Heart left ventricle (tissue), 16 donors: ENCODE measurements at regions not wholly inside any gene's neighbourhood (a gene's known extent, or its start where the extent isn't known, plus 50 kb on each side); places are given as distances from the start of the nearest gene placed in this dataset.

Experiments
- ATAC-seq, 4 donors: fragments of 200-7000 bp; cut with Tn5 transposase; one replicate each; pipeline ENCODE4 v1.9.1; 2020 to 2022; ENCODE audit warnings: moderate library complexity in 4 of 4, mild to moderate bottlenecking in 3 of 4, moderate number of reproducible peaks in 1 of 4
- DNase-seq, 5 donors: peaks; one replicate each; pipeline ENCODE4 v3.0.0-alpha.2; 2020
- H3K27ac ChIP-seq, 12 donors: fragments of 200-600 bp; sonication (generic) in 4 of 12; one replicate each; pipeline versions ENCODE4 v1.5.0 to v1.8.0; 2016 to 2022; ENCODE audit warnings: mild to moderate bottlenecking in 2 of 12
- H3K27me3 ChIP-seq, 9 donors: fragments of 200-600 bp; sonication (generic) in 2 of 9; one replicate each; pipeline versions ENCODE4 v1.5.1 to v1.8.0; 2016 to 2022; ENCODE audit warnings: mild to moderate bottlenecking in 3 of 9
- H3K36me3 ChIP-seq, 9 donors: fragments of 200-600 bp; sonication (generic) in 2 of 9; one replicate each; pipeline versions ENCODE4 v1.5.0 to v1.8.0; 2018 to 2022; ENCODE audit warnings: mild to moderate bottlenecking in 2 of 9
- H3K4me1 ChIP-seq, 12 donors: fragments of 200-600 bp; sonication (generic) in 4 of 12; one replicate each; pipeline versions ENCODE4 v1.5.0 to v1.8.0; 2016 to 2022; ENCODE audit warnings: mild to moderate bottlenecking in 3 of 12
- H3K4me3 ChIP-seq, 12 donors: fragments of 200-600 bp; sonication (generic) in 4 of 12; one replicate each; pipeline versions ENCODE4 v1.5.0 to v1.8.0; 2017 to 2022; ENCODE audit warnings: mild to moderate bottlenecking in 9 of 12, moderate library complexity in 4 of 12
- H3K9me3 ChIP-seq, 12 donors: fragments of 200-600 bp; sonication (generic) in 4 of 12; one replicate each; pipeline versions ENCODE4 v1.5.0 to v1.8.0; 2016 to 2022; ENCODE audit warnings: mild to moderate bottlenecking in 1 of 12
- POLR2A ChIP-seq, 2 donors: fragments of 450-650 bp; IDR thresholded peaks; one replicate each; pipeline ENCODE4 v1.6.1; 2017; ENCODE audit warnings: antibody characterized with exemption in 2 of 2, mild to moderate bottlenecking in 2 of 2, moderate library complexity in 2 of 2
- WGBS, 4 donors: extraction: QIAGEN DNeasy Blood & Tissue Kit in 2 of 4; methylation state at CpG; one replicate each; pipeline versions ENCODE4 v1.1.5 to v1.1.7; 2013 to 2018; 5-methylcytosine and 5-hydroxymethylcytosine counted together
- intact Hi-C, 10 donors: fragments of 100-400 bp; cut with DNase I; formaldehyde crosslinking; loops; one replicate each; pipeline versions ENCODE4 v1.11.1 to v1.14.2; 2022
- TF ChIP-seq, protein P1 (sequence below), 12 donors: fragments of 200-600 bp; sonication (generic) in 4 of 12; IDR thresholded peaks; one replicate each; pipeline versions ENCODE4 v1.5.0 to v1.8.0; 2018 to 2022; ENCODE audit warnings: antibody characterized with exemption in 12 of 12, mild to moderate bottlenecking in 5 of 12
- donor health status: ischemic (EF 13 %, LVEDD 7.1; RV severe dilation, severe dysfunction).
- donor health status: healthy with polysubstance abuse.
- donor health status: DM: no; HTN: yes; CAD: no.
- donor health status: DM: no; HTN: no; CAD: no.
- donor health status: ischemic (EF 25% LVEDD 6.9; RV normal size, moderate dysfunction).
- donor health status: ischemic (EF 25% LVEDD 5.7; RV mildly dilated, moderate dysfunction).
- donor health status: healthy.
- donor health status: DM: yes; HTN: yes; CAD: no.
- donor health status: ischemic (EF 35%, LVEDD 5.7; RV mildly dilated, moderate dysfunction).
- donor health status: nonischemic (EF 11% LVEDD 7.7; RV severe dilation, severe dysfunction).
- donor health status: DM: yes; HTN: yes; CAD: no.
- donor health status: PGD.
- donor health status: ischemic (EF 29% LVEDD 5.4; RV normal size, mild dysfunction).
- donor health status: nonischemic (EF 23%, LVEDD 6.1; RV moderate dilation, normal function).

DNA sequence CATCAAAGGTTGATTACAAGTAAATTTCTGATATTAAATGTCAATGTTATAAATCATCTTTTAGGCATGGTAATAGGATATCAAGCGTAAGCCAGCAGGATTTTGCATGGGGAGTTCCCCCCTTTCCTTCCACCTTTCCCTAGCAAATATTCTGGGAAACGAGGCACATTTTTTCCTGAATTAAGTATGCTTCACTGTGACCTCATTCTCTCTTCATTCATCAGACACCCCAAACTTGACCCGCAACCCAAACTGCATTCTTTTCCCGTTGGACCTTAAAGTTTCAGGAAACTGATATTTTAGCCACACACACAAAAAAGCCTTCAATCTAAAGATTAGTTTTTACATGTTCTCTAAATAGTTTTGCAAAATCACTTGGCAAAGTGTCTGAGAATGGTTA lies 214.5 kb upstream of the CTAGE1 start:
- TF ChIP-seq, protein P1, sequence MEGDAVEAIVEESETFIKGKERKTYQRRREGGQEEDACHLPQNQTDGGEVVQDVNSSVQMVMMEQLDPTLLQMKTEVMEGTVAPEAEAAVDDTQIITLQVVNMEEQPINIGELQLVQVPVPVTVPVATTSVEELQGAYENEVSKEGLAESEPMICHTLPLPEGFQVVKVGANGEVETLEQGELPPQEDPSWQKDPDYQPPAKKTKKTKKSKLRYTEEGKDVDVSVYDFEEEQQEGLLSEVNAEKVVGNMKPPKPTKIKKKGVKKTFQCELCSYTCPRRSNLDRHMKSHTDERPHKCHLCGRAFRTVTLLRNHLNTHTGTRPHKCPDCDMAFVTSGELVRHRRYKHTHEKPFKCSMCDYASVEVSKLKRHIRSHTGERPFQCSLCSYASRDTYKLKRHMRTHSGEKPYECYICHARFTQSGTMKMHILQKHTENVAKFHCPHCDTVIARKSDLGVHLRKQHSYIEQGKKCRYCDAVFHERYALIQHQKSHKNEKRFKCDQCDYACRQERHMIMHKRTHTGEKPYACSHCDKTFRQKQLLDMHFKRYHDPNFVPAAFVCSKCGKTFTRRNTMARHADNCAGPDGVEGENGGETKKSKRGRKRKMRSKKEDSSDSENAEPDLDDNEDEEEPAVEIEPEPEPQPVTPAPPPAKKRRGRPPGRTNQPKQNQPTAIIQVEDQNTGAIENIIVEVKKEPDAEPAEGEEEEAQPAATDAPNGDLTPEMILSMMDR (IDR thresholded peaks at IDR 0.05), result no peak
- no peak for TF ChIP-seq POLR2A (IDR thresholded peaks at IDR 0.05)
- no peak overlapping the region for H3K27ac ChIP-seq
- peaks cover 0 to 25% (median 7%) of the 10 kb centered on the region in 12 donors for H3K9me3 ChIP-seq
- intact Hi-C loops, result no loop called here
- no peak for DNase-seq
- no peaks in the 10 kb centered on the region for H3K4me1 ChIP-seq
- 71 to 74% (median 71%) methylated on average over 4 of the region's 4 CpGs for WGBS, 4 donors
- H3K4me3 ChIP-seq, result no peak overlapping the region
- H3K27me3 ChIP-seq, result no peaks in the 10 kb centered on the region
- no peaks in the 10 kb centered on the region for H3K36me3 ChIP-seq
- no peak for ATAC-seq

DNA sequence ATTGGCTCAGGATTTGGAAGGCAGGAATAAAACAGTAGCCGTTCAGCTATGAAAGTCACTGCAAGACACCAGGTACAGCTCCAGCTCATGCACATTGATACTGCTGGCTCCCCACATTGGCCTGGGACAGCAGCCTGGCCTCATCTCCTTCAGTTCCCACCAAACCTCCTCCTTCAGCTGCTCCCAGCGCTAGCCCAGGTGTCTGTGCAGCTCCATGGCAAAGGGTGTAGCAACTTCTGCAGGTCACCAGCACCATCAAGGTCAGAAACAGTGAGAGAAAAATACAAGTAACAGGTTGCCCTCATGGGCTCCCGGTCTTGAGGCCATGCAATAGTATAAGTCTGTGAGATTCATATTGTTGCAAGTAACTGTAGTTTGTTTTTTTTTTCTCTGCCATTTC lies 216.7 kb upstream of the CTAGE1 start:
- Histone ChIP-seq H3K4me1 (no peaks in the 10 kb centered on the region), H3K4me3 (no peak overlapping the region), H3K27ac (no peak overlapping the region), H3K36me3 (no peaks in the 10 kb centered on the region), H3K9me3 (peaks cover 0 to 29% (median 10%) of the 10 kb centered on the region in 12 donors), H3K27me3 (no peaks in the 10 kb centered on the region)
- ATAC-seq, result no peak
- intact Hi-C loops, result no loop called here
- WGBS, 4 donors, result 78 to 86% (median 84%) methylated on average over 3 of the region's 3 CpGs
- TF ChIP-seq POLR2A (IDR thresholded peaks at IDR 0.05), result no peak
- TF ChIP-seq, protein P1 (IDR thresholded peaks at IDR 0.05), result no peak
- DNase-seq, result no peak

DNA sequence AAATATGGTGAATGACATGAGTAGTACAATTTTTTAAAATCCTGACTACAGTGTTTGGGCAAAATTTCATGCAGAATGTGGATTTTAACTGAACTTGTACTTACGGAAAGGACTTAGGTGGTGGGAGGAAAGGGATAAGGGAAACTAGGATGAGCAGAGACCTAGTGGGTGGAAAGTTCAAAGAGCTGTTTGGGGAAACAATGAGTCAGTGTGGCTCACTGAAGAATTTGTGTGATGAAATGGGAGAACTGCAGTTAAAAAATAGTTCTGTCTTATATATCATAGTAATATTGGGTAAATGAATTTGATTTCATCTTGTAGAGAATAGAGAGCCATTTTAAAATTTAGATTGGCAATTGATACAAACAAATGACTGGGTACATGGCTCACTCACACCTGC lies 220.1 kb upstream of the CTAGE1 start:
- TF ChIP-seq POLR2A (IDR thresholded peaks at IDR 0.05), result no peak
- TF ChIP-seq, protein P1 (IDR thresholded peaks at IDR 0.05), result no peak
- intact Hi-C loops, result no loop called here
- H3K9me3 ChIP-seq, result peaks cover 0 to 17% (median 10%) of the 10 kb centered on the region in 12 donors
- H3K4me3 ChIP-seq, result no peak overlapping the region
- H3K27me3 ChIP-seq, result no peaks in the 10 kb centered on the region
- no peak overlapping the region for H3K27ac ChIP-seq
- 87 to 91% (median 88%) methylated on average over 1 of the region's 1 CpG for WGBS, 4 donors
- peaks cover 0 to 7% (median 0%) of the 10 kb centered on the region in 12 donors for H3K4me1 ChIP-seq
- DNase-seq (no peak), ATAC-seq (no peak)
- no peaks in the 10 kb centered on the region for H3K36me3 ChIP-seq

DNA sequence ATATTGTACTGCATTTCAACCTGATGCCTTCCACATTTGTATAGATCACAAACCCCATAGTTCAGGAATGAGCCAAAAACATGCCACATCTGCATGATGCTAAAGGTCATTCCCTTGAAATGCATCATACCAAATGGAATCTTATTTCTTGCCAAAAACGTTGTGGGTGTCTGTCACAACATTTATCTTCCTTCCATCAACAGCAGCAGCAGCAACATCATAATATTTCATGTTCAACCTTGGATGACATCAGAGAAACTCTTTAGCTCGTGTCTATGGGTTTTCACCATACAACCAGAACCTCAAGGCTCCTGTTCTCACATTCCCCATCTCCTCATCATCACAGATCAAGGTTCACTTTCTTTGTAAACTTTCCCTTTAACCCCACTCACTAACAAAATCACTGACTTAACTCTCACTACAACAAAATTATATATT lies 221.3 kb upstream of the CTAGE1 start:
- H3K4me3 ChIP-seq, result no peak overlapping the region
- no peaks in the 10 kb centered on the region for H3K27me3 ChIP-seq
- intact Hi-C loops, result no loop called here
- DNase-seq, result no peak
- H3K9me3 ChIP-seq, result peaks cover 0 to 17% (median 10%) of the 10 kb centered on the region in 12 donors
- H3K27ac ChIP-seq, result no peak overlapping the region
- no peak for ATAC-seq
- H3K4me1 ChIP-seq, result peaks cover 0 to 7% (median 0%) of the 10 kb centered on the region in 12 donors
- H3K36me3 ChIP-seq, result no peaks in the 10 kb centered on the region
- 41 to 52% (median 47%) methylated on average over 2 of the region's 2 CpGs for WGBS, 4 donors
- TF ChIP-seq POLR2A (IDR thresholded peaks at IDR 0.05), result no peak
- TF ChIP-seq, protein P1 (IDR thresholded peaks at IDR 0.05), result no peak
